Esophagus muscularis mucosa (tissue), 4 donors: ENCODE measurements at regions not wholly inside any gene's neighbourhood (a gene's known extent, or its start where the extent isn't known, plus 50 kb on each side); places are given as distances from the start of the nearest gene placed in this dataset.

Experiments used
- CTCF ChIP-seq, 3 experiments: fragments of 200-600 bp in 2 of 3; fragments of 450-650 bp in 1 of 3; sonication (generic) in 2 of 3; IDR thresholded peaks; one replicate each; pipeline ENCODE4 v1.5.1; 2017 to 2019; ENCODE audit warnings: antibody characterized with exemption in 3 of 3, mild to moderate bottlenecking in 2 of 3, moderate library complexity in 1 of 3
- EP300 ChIP-seq: sonication (generic); formaldehyde crosslinking; IDR thresholded peaks from one replicate; pipeline ENCODE4 v1.6.1; 2017; ENCODE audit warnings: antibody characterized with exemption
- POLR2A ChIP-seq: fragments of 450-650 bp; IDR thresholded peaks from one replicate; pipeline ENCODE4 v1.6.1; 2017; ENCODE audit warnings: antibody characterized with exemption, moderate library complexity, mild to moderate bottlenecking, low read depth
- POLR2AphosphoS5 ChIP-seq, 2 donors: sonication (generic); formaldehyde crosslinking; IDR thresholded peaks; one replicate each; pipeline ENCODE4 v1.6.1; 2017; ENCODE audit warnings: antibody characterized with exemption in 2 of 2

GRCh38 chr7:131995324-131995723 lies 438.9 kb upstream of the PODXL start:
- TF ChIP-seq CTCF (IDR thresholded peaks at IDR 0.05) (no peak), POLR2A (no peak), EP300 (no peak), POLR2AphosphoS5 (IDR thresholded peaks at IDR 0.05) (no peak)
